Lung (tissue), 11 donors: ENCODE measurements at regions not wholly inside any gene's neighbourhood (a gene's known extent, or its start where the extent isn't known, plus 50 kb on each side); places are given as distances from the start of the nearest gene placed in this dataset.

Source experiments
- ATAC-seq: fragments of 200-7000 bp; cut with Tn5 transposase; one replicate; pipeline ENCODE4 v1.9.1; 2020; ENCODE audit warnings: moderate number of reproducible peaks; ENCODE audit not compliant: insufficient read depth, low FRiP score
- DNase-seq, 3 donors: peaks; one replicate each; pipeline ENCODE4 v3.0.0-alpha.2; 2013 to 2017
- H3K27ac ChIP-seq, 2 donors: one replicate each; pipeline ENCODE4 v1.5.1; 2013; ENCODE audit warnings: mild to moderate bottlenecking in 2 of 2, moderate library complexity in 2 of 2, control low read depth in 1 of 2, inconsistent platforms in 1 of 2, low read depth in 1 of 2, low read length in 1 of 2
- H3K27me3 ChIP-seq, 3 donors: one replicate each; pipeline ENCODE4 v1.5.1; 2013; ENCODE audit warnings: low read length in 2 of 3; ENCODE audit not compliant: control insufficient read depth in 3 of 3, insufficient read depth in 3 of 3
- H3K36me3 ChIP-seq, 4 donors: one replicate each; pipeline ENCODE4 v1.5.1; 2013; ENCODE audit warnings: low read length in 4 of 4, mild to moderate bottlenecking in 1 of 4, moderate library complexity in 1 of 4; ENCODE audit not compliant: control insufficient read depth in 4 of 4, insufficient read depth in 4 of 4
- H3K4me1 ChIP-seq, 5 donors: one replicate each; pipeline ENCODE4 v1.5.1; 2013; ENCODE audit warnings: low read length in 5 of 5, mild to moderate bottlenecking in 2 of 5, moderate library complexity in 1 of 5; ENCODE audit not compliant: control insufficient read depth in 5 of 5, insufficient read depth in 5 of 5
- H3K4me3 ChIP-seq: one replicate; pipeline ENCODE4 v1.5.1; 2013; ENCODE audit warnings: mild to moderate bottlenecking, control low read depth, moderate library complexity
- H3K9ac ChIP-seq, 2 donors: one replicate each; pipeline ENCODE4 v1.5.1; 2013; ENCODE audit warnings: low read length in 2 of 2, control low read depth in 1 of 2; ENCODE audit not compliant: insufficient read depth in 1 of 2
- H3K9me3 ChIP-seq, 4 donors: one replicate each; pipeline ENCODE4 v1.5.1; 2013; ENCODE audit warnings: low read length in 3 of 4, mild to moderate bottlenecking in 1 of 4, moderate library complexity in 1 of 4; ENCODE audit not compliant: control insufficient read depth in 4 of 4, insufficient read depth in 3 of 4
- WGBS, 2 donors: extraction: QIAGEN DNeasy Blood & Tissue Kit; methylation state at CpG; one replicate each; pipeline ENCODE4 v1.1.7; 2013; 5-methylcytosine and 5-hydroxymethylcytosine counted together
- TF ChIP-seq, protein P1 (sequence below): IDR thresholded peaks from 2 replicates; pipeline ENCODE4 v1.5.1; 2012; ENCODE audit warnings: mild to moderate bottlenecking; ENCODE audit errors: control extremely low read depth, extremely low read depth
- donor health status: control.
- donor health status: control.
- donor health status: Bipolar disorder and iron deficiency.
- donor health status: healthy.
- donor health status: DM: yes; HTN: yes; CAD: no.

DNA sequence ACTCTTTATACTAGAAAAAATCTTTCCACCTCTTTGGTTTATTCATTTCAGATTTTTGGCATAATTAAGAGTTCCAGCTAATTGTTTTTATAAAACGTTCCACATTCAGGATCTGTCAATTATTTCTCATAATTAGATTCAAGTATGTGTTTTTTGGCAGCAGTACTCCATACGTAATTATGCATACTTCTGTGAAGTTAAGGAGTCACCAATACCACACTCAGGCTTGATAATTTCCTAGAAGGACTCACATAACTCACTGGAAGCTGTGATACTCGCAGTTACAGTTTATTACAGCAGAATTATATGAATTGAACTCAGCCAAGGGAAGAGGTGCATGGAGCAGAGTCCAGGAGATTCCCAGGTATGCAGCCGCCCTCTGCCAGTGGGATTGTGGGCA, 290.5 kb upstream of the AKR1E2 start:
- H3K36me3 ChIP-seq = no peaks in the 10 kb centered on the region
- no peak for DNase-seq
- peaks cover 0 to 4% (median 0%) of the 10 kb centered on the region in 5 donors for H3K4me1 ChIP-seq
- WGBS, 2 donors = 76 to 88% methylated on average over 4 of the region's 4 CpGs
- H3K27me3 ChIP-seq = no peaks in the 10 kb centered on the region
- no peak for ATAC-seq
- H3K27ac ChIP-seq = no peak overlapping the region
- H3K4me3 ChIP-seq = no peak overlapping the region
- H3K9me3 ChIP-seq = peaks cover 0 to 12% (median 3%) of the 10 kb centered on the region in 4 donors
- TF ChIP-seq, protein P1, sequence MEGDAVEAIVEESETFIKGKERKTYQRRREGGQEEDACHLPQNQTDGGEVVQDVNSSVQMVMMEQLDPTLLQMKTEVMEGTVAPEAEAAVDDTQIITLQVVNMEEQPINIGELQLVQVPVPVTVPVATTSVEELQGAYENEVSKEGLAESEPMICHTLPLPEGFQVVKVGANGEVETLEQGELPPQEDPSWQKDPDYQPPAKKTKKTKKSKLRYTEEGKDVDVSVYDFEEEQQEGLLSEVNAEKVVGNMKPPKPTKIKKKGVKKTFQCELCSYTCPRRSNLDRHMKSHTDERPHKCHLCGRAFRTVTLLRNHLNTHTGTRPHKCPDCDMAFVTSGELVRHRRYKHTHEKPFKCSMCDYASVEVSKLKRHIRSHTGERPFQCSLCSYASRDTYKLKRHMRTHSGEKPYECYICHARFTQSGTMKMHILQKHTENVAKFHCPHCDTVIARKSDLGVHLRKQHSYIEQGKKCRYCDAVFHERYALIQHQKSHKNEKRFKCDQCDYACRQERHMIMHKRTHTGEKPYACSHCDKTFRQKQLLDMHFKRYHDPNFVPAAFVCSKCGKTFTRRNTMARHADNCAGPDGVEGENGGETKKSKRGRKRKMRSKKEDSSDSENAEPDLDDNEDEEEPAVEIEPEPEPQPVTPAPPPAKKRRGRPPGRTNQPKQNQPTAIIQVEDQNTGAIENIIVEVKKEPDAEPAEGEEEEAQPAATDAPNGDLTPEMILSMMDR = no peak
- H3K9ac ChIP-seq = no peak overlapping the region

DNA sequence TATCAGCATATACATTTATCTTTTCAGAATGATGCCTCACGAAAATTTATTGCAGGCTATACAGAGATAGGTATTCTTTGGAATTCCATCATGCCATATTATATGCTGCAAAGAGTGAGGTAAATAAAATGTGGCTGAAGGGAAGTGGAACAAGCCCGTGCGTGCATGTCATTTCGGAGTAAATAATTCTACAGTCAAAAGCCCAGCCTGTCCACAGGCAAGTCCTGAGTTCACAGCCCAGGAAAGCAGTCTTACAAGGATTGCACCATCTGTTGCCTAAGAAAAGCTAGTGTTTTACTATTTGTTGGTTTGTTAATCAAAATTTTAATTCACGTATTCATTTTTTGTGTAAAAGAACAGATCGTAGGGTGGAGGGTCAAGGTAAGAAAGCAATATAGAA, 292.4 kb upstream of the AKR1E2 start:
- ATAC-seq (no peak), DNase-seq (no peak)
- Histone ChIP-seq H3K9me3 (peaks cover 0 to 12% (median 2%) of the 10 kb centered on the region in 4 donors), H3K27ac (no peak overlapping the region), H3K27me3 (no peaks in the 10 kb centered on the region), H3K4me1 (peaks cover 0 to 4% (median 0%) of the 10 kb centered on the region in 5 donors), H3K36me3 (no peaks in the 10 kb centered on the region), H3K9ac (no peak overlapping the region), H3K4me3 (no peak overlapping the region)
- WGBS, 2 donors = 84 to 88% methylated on average over 6 of the region's 6 CpGs
- TF ChIP-seq, protein P1 = no peak

DNA sequence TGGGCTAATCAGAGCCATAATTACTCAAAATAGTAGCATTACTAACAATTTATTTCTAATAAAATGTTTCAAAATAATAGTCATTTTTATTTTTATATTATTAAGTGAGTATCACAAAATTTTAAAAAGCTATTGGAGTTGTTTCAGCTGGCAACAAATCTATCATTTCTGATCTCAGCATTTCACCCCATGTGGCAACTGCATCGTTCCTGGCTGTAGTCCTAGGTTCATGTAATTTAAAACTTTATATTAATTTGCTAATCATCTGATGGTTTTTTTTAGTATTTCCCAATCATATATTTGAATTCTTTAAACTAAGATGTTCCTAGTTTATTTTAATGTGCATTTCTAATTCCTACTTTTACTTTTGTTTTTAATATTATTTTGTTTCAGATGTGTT, 293.0 kb upstream of the AKR1E2 start:
- Histone ChIP-seq H3K36me3 (no peaks in the 10 kb centered on the region), H3K27me3 (no peaks in the 10 kb centered on the region), H3K9ac (no peak overlapping the region), H3K9me3 (peaks cover 0 to 8% (median under 1%) of the 10 kb centered on the region in 4 donors), H3K4me3 (no peak overlapping the region), H3K4me1 (peaks cover 0 to 4% (median 0%) of the 10 kb centered on the region in 5 donors), H3K27ac (no peak overlapping the region)
- ATAC-seq = no peak
- TF ChIP-seq, protein P1 = no peak
- peak in 2 of 3 donors; percentile 16 to 64 for DNase-seq
- 75 to 89% methylated on average over 1 of the region's 1 CpG for WGBS, 2 donors

DNA sequence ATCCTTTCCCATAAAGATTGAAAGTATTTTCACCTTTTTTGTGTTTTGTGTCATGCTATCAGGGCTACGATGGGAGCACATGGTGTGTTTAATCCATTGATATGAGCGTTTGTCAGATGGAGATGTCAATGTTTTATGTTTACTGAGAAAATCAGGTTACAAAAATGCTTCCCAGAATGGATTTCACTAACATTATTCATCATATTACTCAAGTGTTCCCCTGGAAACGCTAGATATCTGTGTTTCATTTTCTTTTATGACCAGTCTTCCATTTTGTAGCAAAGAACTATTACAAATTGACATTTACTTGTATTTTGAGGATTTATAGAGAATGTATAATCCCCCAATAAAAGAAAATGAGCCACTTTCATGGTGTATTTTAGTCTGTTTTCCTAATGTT, 293.5 kb upstream of the AKR1E2 start:
- Histone ChIP-seq H3K27me3 (no peaks in the 10 kb centered on the region), H3K4me1 (peaks cover 0 to 4% (median 0%) of the 10 kb centered on the region in 5 donors), H3K9me3 (peaks cover 0 to 3% (median under 1%) of the 10 kb centered on the region in 4 donors), H3K27ac (no peak overlapping the region), H3K9ac (no peak overlapping the region), H3K4me3 (no peak overlapping the region), H3K36me3 (no peaks in the 10 kb centered on the region)
- TF ChIP-seq, protein P1 = no peak
- DNase-seq (no peak), ATAC-seq (no peak)
- WGBS, 2 donors = 74 to 92% methylated on average over 3 of the region's 3 CpGs
